Fibroblast of lung (primary cell): ENCODE measurements at regions not wholly inside any gene's neighbourhood (a gene's known extent, or its start where the extent isn't known, plus 50 kb on each side); places are given as distances from the start of the nearest gene placed in this dataset.

Source experiments
- DNase-seq, 2 donors: peaks; one replicate each; pipeline versions ENCODE4 v3.0.0 to v3.0.0-alpha.2; 2010; ENCODE audit warnings: low read depth in 2 of 2
- H2AFZ ChIP-seq: 2 replicates; pipeline ENCODE4 v1.5.1; 2012; ENCODE audit warnings: low read length, control low read depth, inconsistent platforms
- H3K27ac ChIP-seq: 2 replicates; pipeline ENCODE4 v1.5.1; 2011; ENCODE audit warnings: low read length, control low read depth; ENCODE audit not compliant: insufficient read depth
- H3K27me3 ChIP-seq: 2 replicates; pipeline ENCODE4 v1.5.1; 2011; ENCODE audit warnings: mild to moderate bottlenecking, low read length; ENCODE audit not compliant: control insufficient read depth, insufficient read depth
- H3K36me3 ChIP-seq: 2 replicates; pipeline ENCODE4 v1.5.1; 2011; ENCODE audit warnings: low read length; ENCODE audit not compliant: control insufficient read depth, insufficient read depth
- H3K4me1 ChIP-seq: 2 replicates; pipeline ENCODE4 v1.5.1; 2011; ENCODE audit warnings: low read length; ENCODE audit not compliant: control insufficient read depth, insufficient read depth; ENCODE audit errors: extremely low read depth
- H3K4me2 ChIP-seq: 2 replicates; pipeline ENCODE4 v1.5.1; 2011; ENCODE audit warnings: low read length, control low read depth; ENCODE audit not compliant: insufficient read depth; ENCODE audit errors: extremely low read depth
- H3K4me3 ChIP-seq, 4 experiments: fragments of 200-600 bp in 1 of 4; sonication (generic) in 1 of 4; replicated peaks in 1 of 4; 2 replicates each; pipeline ENCODE4 v1.5.1; 2011 to 2016; ENCODE audit warnings: low read length in 4 of 4, low read depth in 3 of 4, mild to moderate bottlenecking in 3 of 4, control low read depth in 2 of 4, inconsistent platforms in 1 of 4, mixed read lengths in 1 of 4; ENCODE audit not compliant: insufficient read depth in 1 of 4; ENCODE audit errors: control extremely low read depth in 1 of 4
- H3K79me2 ChIP-seq: 2 replicates; pipeline ENCODE4 v1.5.1; 2012; ENCODE audit warnings: mild to moderate bottlenecking, low read length, inconsistent platforms; ENCODE audit not compliant: control insufficient read depth, insufficient read depth
- H3K9ac ChIP-seq: 2 replicates; pipeline ENCODE4 v1.5.1; 2011; ENCODE audit warnings: mild to moderate bottlenecking, low read length, control low read depth; ENCODE audit not compliant: insufficient read depth
- H3K9me3 ChIP-seq: 2 replicates; pipeline ENCODE4 v1.5.1; 2012; ENCODE audit warnings: low read depth, low read length; ENCODE audit not compliant: control insufficient read depth, insufficient read depth
- H4K20me1 ChIP-seq: 2 replicates; pipeline ENCODE4 v1.5.1; 2011; ENCODE audit warnings: low read length; ENCODE audit not compliant: control insufficient read depth, insufficient read depth; ENCODE audit errors: extremely low read depth
- CTCF ChIP-seq, 2 donors: IDR thresholded peaks in 1 of 2; conservative IDR thresholded peaks in 1 of 2; 1 replicate in 1 of 2; 2 replicates in 1 of 2; pipeline ENCODE4 v1.5.1; 2011 to 2012; ENCODE audit warnings: low read length in 2 of 2, control low read depth in 1 of 2, inconsistent platforms in 1 of 2, low read depth in 1 of 2, mild to moderate bottlenecking in 1 of 2
- EZH2 ChIP-seq: IDR thresholded peaks from 2 replicates; pipeline ENCODE4 v1.5.1; 2012; ENCODE audit warnings: low read length, control low read depth, mild to moderate bottlenecking; ENCODE audit errors: missing control alignments

- Histone ChIP-seq H3K4me2 (no peak overlapping the region), H3K4me1 (no peaks in the 10 kb centered on the region), H3K9me3 (no peaks in the 10 kb centered on the region), H3K27ac (no peak overlapping the region), H3K79me2 (no peaks in the 10 kb centered on the region), H4K20me1 (no peaks in the 10 kb centered on the region), H3K36me3 (no peaks in the 10 kb centered on the region), H3K27me3 (no peaks in the 10 kb centered on the region), H2AFZ (no peak overlapping the region), H3K4me3 (no peak overlapping the region), H3K9ac (no peak overlapping the region)
- no peak for DNase-seq
- TF ChIP-seq EZH2 (no peak), CTCF (conservative IDR thresholded peaks at IDR 0.05 in 1 of 2, IDR thresholded peaks at IDR 0.05 in 1 of 2; ENCODE audit: low read depth in 1 of 2, low read length in 2 of 2) (no peak)
These were observed 126.4 kb upstream of the MAFB start for GRCh38 chr20:40815156-40816038.

- Histone ChIP-seq H3K27me3 (no peaks in the 10 kb centered on the region), H3K9me3 (no peaks in the 10 kb centered on the region), H3K4me2 (no peak overlapping the region), H2AFZ (no peak overlapping the region), H3K4me3 (no peak overlapping the region), H3K9ac (no peak overlapping the region), H4K20me1 (no peaks in the 10 kb centered on the region), H3K36me3 (no peaks in the 10 kb centered on the region), H3K4me1 (no peaks in the 10 kb centered on the region), H3K27ac (no peak overlapping the region), H3K79me2 (no peaks in the 10 kb centered on the region)
- no peak for DNase-seq
- TF ChIP-seq EZH2 (no peak), CTCF (conservative IDR thresholded peaks at IDR 0.05 in 1 of 2, IDR thresholded peaks at IDR 0.05 in 1 of 2; ENCODE audit: low read depth in 1 of 2, low read length in 2 of 2) (no peak)
These were observed 127.0 kb upstream of the MAFB start for GRCh38 chr20:40816039-40816352.

GRCh38 chr20:40821429-40821828, 132.4 kb upstream of the MAFB start:
- no peak for TF ChIP-seq EZH2
- TF ChIP-seq CTCF (conservative IDR thresholded peaks at IDR 0.05 in 1 of 2, IDR thresholded peaks at IDR 0.05 in 1 of 2; ENCODE audit: low read depth in 1 of 2, low read length in 2 of 2), result no peak
- H3K27me3 ChIP-seq, result no peaks in the 10 kb centered on the region
- no peak for DNase-seq
- no peaks in the 10 kb centered on the region for H3K36me3 ChIP-seq
- no peaks in the 10 kb centered on the region for H3K9me3 ChIP-seq
- no peak overlapping the region for H2AFZ ChIP-seq
- H3K9ac ChIP-seq, result no peak overlapping the region
- H3K4me2 ChIP-seq, result no peak overlapping the region
- H3K4me3 ChIP-seq, result no peak overlapping the region
- H3K4me1 ChIP-seq, result no peaks in the 10 kb centered on the region
- H3K27ac ChIP-seq, result no peak overlapping the region
- H3K79me2 ChIP-seq, result no peaks in the 10 kb centered on the region
- no peaks in the 10 kb centered on the region for H4K20me1 ChIP-seq
